T-helper 2 cell (primary cell): ENCODE measurements at regions not wholly inside any gene's neighbourhood (a gene's known extent, or its start where the extent isn't known, plus 50 kb on each side); places are given as distances from the start of the nearest gene placed in this dataset.
"Not testable (repeated sequence)": the region's sequence is repeated elsewhere in the genome, so short reads cannot be mapped to it uniquely, and the experiment has no call there.

Experiments used
- DNase-seq, 5 experiments: peaks; one replicate each; pipeline versions ENCODE4 v3.0.0 to v3.0.0-alpha.2; 2012 to 2022

DNA sequence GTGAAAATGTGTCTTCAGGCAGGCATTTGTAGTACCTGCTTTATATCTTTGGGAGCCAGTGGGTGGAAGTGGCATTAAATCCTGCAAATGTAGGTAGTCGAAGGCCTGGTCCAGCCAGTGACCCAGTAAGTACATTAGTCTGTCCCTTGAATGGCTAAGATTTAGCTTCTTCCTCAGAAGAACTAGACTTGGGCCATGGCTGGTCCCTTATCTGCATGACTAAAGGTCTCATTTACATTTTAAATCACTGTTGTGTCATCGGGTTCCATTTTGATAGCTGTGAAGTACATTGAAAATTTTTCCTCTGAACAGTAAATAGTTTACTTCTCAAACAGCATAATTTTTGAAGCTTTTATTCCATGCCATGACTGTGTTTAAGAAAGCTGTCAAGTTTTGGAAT is 438.4 kb upstream of the KLHL29 start:
- DNase-seq, result no peak

- no peak for DNase-seq
Measured at GRCh38 chr2:22947741-22948140, 437.2 kb upstream of the KLHL29 start.

GRCh38 chr2:22950431-22950830 is 434.5 kb upstream of the KLHL29 start:
- no peak for DNase-seq

GRCh38 chr2:22952656-22953225 is 432.2 kb upstream of the KLHL29 start:
- no peak for DNase-seq

GRCh38 chr2:22957446-22957845 is 427.5 kb upstream of the KLHL29 start:
- no peak for DNase-seq

DNA sequence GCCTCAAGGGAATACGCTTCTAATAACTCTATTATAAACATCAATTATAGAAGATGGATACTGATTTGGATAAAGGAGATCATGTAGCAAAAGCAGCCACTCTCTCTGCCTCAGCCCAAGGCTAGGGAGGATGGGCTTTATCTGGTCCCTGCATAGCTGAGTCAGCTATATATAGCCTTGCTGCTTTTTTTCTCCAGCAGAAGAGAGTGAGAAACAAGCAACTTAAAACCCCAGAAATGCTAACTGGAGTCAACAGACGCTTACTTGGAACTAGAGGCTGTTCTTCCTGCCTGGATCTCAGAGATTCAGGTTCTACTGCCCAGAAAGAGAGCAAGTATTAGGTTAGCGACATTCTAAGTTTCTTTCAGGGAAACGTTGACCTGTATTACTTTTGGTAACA is 426.7 kb upstream of the KLHL29 start:
- no peak for DNase-seq

GRCh38 chr2:22967756-22968155 is 417.2 kb upstream of the KLHL29 start:
- DNase-seq, result no peak

GRCh38 chr2:22970284-22970975 is 414.5 kb upstream of the KLHL29 start:
- no peak for DNase-seq

DNA sequence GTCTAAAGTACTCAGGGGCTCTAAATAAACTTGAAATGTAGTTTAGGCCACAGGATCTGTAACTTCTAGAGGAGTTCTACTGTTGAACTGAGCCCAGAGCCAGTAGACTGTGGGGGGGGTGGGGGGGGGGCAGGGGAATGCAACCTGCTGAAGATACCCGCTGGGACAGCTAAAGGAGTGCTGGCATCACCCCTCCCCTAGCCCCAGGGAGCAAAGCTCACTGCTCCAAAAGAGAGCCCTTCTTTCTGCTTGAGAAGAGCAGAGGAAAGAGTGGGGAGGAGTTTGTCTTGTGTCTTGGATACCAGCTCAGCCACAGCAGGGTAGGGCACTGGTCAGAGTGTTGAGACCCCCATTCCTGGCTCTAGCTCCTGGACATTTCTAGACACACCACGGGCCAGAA is 414.0 kb upstream of the KLHL29 start:
- no peak for DNase-seq

GRCh38 chr2:22981785-22982184 is 403.2 kb upstream of the KLHL29 start:
- no peak for DNase-seq

DNA sequence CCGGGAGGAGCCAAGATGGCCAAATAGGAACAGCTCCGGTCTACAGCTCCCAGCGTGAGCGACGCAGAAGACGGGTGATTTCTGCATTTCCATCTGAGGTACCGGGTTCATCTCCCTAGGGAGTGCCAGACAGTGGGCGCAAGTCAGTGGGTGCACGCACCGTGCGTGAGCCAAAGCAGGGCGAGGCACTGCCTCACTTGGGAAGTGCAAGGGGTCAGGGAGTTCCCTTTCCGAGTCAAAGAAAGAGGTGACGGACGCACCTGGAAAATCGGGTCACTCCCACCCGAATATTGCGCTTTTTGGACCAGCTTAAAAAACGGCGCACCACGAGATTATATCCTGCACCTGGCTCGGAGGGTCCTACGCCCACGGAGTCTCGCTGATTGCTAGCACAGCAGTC is 400.8 kb upstream of the KLHL29 start:
- DNase-seq, result not testable (repeated sequence)

DNA sequence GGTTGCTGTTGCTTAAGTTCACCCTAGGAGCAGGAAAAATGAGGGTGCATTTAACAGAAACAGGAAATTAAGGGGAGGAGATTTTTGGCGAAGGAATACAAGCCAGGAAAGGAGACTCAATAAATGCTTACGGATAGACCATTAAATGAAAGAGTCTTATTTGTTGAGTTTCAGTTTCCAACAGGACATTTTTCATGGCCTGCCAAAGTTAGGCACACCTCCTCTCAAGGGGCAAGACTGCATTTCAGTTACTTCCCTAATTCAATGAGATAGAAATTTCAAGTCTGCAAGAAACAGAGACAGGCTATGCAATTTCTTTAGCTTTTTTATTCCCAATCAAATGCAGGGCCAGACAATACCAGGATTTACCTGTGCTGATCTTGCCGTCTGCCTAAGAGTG is 394.7 kb upstream of the KLHL29 start:
- no peak for DNase-seq

DNA sequence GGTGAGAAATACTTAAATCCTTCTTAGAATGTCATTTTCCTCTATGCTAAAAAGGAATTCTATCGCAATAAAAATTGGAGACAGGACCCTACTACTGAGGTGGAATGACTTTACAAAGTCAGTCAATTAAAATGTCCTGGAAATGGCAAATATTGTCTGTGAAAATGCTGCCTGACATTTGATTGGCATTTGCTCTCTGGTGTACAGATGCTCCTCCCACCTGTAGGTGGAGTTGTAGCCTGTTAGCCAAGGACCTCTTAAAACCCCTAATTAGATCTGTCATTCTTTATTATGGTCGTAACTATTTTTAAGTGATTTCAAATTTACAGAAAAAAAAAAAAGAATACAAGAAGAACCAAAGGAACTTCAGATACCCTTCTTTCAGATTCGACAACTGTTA is 393.1 kb upstream of the KLHL29 start:
- no peak for DNase-seq

GRCh38 chr2:22992441-22992840 is 392.5 kb upstream of the KLHL29 start:
- DNase-seq, result no peak

GRCh38 chr2:22993250-22993649 is 391.7 kb upstream of the KLHL29 start:
- DNase-seq, result no peak

- DNase-seq, result no peak
Measured at GRCh38 chr2:22995576-22995975, 389.4 kb upstream of the KLHL29 start.

DNA sequence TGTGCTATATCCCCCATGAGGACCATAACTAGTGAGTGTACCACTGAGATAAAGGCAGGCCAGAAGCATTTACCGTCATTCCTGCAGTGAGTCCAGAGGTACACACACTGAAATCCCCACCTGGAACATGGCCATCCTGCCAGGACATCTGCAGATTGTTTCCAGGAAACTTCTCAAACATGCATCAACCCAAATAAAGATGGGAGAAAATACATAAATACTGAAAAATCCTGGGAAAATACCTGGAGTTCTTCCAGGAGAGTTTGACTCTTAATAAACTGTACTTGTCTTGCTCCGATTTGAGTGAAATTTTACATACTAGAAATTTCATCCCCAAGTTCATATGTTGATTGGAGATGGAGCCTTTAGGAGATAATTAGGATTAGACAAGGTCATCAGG is 388.1 kb upstream of the KLHL29 start:
- no peak for DNase-seq

DNA sequence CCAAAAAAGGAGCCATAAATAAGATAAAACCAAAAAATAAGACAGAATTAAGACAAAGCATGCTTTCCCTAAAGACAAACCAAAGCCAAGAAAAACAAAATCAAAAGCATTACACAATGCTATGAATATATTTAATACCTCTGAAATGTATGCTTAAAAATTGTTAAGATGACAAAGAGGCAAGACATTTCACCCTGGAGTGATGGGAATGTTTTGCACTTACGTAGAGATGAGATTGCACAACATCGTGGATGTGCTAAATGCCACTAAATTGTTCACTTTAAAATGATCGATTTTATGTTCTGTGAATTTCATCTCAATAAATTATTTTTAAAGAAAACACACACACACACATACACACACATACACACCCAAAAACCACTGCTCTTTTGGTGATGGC is 386.6 kb upstream of the KLHL29 start:
- DNase-seq, result no peak

GRCh38 chr2:22999951-23000350 is 385.0 kb upstream of the KLHL29 start:
- no peak for DNase-seq

GRCh38 chr2:23002234-23002633 is 382.7 kb upstream of the KLHL29 start:
- no peak for DNase-seq

DNA sequence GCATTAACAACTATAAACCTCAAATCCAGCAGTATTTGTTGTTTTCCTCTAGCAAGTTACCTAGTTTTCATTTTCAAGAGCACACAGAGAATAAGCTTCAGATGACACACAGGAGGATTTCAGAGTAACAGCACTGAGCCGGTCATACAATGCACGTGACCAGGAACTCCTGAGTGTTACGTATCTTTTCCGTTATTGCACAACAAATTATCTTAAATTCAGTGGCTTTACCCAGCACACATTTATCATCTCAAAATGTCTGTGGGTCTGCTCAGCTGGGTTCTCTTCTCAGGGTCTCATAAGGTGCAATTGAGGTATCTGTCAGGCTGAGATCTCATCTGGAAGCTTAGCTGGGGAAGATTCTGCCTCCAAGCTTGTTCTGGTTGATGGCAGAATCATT is 379.5 kb upstream of the KLHL29 start:
- no peak for DNase-seq

DNA sequence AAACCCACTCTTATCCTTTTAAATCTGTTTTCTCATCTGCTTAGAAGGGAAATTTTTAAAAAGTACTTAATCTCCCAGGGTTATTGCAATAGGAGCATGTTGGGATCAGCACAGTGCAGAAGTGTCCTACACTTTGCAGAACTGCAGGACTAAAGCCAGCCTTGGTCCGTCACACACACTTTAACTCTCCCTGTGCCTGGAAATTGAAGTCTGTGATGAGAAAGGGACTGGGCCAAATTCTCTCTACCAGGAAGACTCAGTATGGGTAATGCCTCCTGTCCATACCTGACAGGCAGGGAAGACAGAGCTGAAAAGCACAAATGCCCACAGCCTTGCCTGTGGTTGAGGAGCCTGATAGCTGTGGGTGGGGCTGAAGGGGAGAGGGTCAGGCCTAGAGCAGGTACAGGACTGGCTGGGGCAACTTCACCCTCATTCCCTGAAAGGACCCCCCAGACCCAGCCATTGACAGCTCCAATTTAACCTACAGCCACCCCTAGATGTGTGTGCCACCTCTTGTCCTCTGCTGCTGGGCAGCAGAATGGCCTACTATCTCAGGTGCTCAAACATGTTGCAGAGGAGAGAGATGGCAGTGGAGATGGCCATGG is 377.2 kb upstream of the KLHL29 start:
- no peak for DNase-seq

DNA sequence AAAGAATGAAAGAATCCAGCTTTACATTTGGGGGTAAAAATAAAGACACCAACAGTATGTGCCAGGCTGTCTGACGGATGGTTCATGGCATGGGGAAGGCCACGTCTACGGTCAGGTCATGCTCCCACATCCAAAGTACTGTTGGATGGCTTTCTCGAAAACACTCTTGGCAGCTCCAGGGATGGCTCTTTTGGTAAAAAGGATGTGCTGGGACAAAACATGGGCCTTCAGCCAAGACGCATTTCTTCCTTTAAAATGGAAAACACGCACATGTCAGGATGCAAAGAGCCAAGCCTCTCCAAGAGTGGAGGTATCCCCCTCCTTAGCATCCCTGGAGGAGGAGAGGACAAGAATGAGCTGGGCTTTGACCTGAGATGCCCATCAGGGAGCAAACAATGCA is 376.5 kb upstream of the KLHL29 start:
- DNase-seq, result no peak

DNA sequence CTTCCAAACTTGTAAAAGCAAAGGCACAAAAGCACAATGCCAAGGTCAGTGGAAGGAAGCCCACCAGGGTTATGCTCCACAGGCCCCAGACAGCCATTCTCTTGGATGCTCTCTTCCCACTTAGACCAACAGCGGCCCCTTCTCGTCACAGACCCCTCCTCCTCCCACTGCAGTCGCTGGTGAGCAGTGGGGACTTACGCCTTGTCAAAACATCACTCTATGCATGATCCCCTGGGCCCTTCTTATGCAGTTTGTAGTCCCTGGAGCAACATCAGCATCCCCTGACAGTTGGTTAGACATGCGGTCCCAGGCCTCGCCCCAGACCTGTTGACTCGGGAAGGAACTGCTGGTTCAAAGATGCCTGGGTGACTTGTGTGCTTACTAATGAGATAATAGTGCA is 376.0 kb upstream of the KLHL29 start:
- no peak for DNase-seq
